Cardiac muscle cell (in vitro differentiated cells and primary cell): ENCODE measurements at regions not wholly inside any gene's neighbourhood (a gene's known extent, or its start where the extent isn't known, plus 50 kb on each side); places are given as distances from the start of the nearest gene placed in this dataset.

Source experiments
- DNase-seq, 2 donors: peaks; one replicate each; pipeline versions ENCODE4 v3.0.0 to v3.0.0-alpha.2; 2010 to 2017; ENCODE audit warnings: low read depth in 1 of 2, low spot score in 1 of 2
- H3K27ac ChIP-seq: fragments of 200-600 bp; sonication (generic); 2 replicates; pipeline ENCODE4 v1.5.1; 2016
- H3K27me3 ChIP-seq: fragments of 200-600 bp; sonication (generic); 2 replicates; pipeline ENCODE4 v1.6.0; 2016; ENCODE audit warnings: control low read depth
- H3K36me3 ChIP-seq: fragments of 200-600 bp; sonication (generic); 2 replicates; pipeline ENCODE4 v1.5.1; 2016; ENCODE audit warnings: control low read depth
- H3K4me1 ChIP-seq: fragments of 200-600 bp; sonication (generic); 2 replicates; pipeline ENCODE4 v1.8.1; 2017; ENCODE audit warnings: low read depth, mild to moderate bottlenecking, mixed run types
- H3K4me3 ChIP-seq: fragments of 200-600 bp; sonication (generic); 2 replicates; pipeline ENCODE4 v1.5.1; 2016; ENCODE audit warnings: mild to moderate bottlenecking
- H3K9me3 ChIP-seq: fragments of 200-600 bp; sonication (generic); 2 replicates; pipeline ENCODE4 v1.5.1; 2017; ENCODE audit warnings: low read depth, mild to moderate bottlenecking, control low read depth
- TF ChIP-seq, protein P1 (sequence below): IDR thresholded peaks from 2 replicates; pipeline ENCODE4 v1.5.1; 2012; ENCODE audit warnings: low read depth, mild to moderate bottlenecking, low read length

DNA sequence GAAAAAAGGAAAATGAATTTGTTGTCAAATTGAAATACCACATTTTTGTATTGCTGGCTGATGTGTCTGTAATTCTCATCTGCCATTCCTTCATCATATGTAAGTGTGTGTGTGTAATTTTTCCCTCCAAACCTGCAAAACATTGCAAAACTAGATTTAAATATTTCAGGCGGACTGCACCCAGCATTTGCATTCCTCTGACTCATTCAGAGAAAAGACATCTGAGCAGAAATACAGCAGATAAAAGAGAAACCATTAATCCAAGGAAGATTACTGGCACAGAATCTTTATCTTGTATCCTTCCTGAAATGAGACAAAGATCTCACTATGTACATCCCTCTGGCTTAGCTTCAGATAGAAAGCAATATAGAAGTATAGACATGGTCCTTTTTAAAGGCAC, 275.3 kb downstream of the TMEM38B start:
- Histone ChIP-seq H3K36me3 (no peaks in the 10 kb centered on the region), H3K27me3 (no peaks in the 10 kb centered on the region), H3K4me3 (no peak overlapping the region), H3K9me3 (no peaks in the 10 kb centered on the region), H3K27ac (no peak overlapping the region), H3K4me1 (no peaks in the 10 kb centered on the region)
- peak in 1 of 2 donors; percentile 3 for DNase-seq
- TF ChIP-seq, protein P1, sequence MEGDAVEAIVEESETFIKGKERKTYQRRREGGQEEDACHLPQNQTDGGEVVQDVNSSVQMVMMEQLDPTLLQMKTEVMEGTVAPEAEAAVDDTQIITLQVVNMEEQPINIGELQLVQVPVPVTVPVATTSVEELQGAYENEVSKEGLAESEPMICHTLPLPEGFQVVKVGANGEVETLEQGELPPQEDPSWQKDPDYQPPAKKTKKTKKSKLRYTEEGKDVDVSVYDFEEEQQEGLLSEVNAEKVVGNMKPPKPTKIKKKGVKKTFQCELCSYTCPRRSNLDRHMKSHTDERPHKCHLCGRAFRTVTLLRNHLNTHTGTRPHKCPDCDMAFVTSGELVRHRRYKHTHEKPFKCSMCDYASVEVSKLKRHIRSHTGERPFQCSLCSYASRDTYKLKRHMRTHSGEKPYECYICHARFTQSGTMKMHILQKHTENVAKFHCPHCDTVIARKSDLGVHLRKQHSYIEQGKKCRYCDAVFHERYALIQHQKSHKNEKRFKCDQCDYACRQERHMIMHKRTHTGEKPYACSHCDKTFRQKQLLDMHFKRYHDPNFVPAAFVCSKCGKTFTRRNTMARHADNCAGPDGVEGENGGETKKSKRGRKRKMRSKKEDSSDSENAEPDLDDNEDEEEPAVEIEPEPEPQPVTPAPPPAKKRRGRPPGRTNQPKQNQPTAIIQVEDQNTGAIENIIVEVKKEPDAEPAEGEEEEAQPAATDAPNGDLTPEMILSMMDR, result no peak

DNA sequence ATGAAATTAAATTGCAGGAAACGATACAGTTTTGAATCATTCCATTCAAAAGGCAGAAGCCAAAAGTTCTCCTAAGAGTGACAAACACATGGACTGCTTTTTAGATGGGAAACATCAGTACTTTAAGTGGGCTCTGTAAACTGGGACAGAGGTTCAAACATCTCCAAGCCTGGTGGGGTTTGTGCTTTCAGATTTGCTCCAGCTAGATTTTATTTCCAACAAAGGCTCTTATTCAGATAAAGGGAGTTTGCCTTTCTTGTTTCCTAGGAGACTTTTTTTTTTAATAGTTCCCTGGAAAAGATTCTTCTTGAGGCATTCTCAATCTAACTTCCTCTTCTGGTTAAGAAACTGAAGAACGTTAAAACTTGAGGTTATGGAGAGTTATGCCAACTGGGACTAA, 277.6 kb downstream of the TMEM38B start:
- Histone ChIP-seq H3K36me3 (no peaks in the 10 kb centered on the region), H3K27me3 (no peaks in the 10 kb centered on the region), H3K9me3 (no peaks in the 10 kb centered on the region), H3K27ac (no peak overlapping the region), H3K4me3 (no peak overlapping the region), H3K4me1 (peaks cover 6% of the 10 kb centered on the region)
- no peak for DNase-seq
- TF ChIP-seq, protein P1, result no peak

DNA sequence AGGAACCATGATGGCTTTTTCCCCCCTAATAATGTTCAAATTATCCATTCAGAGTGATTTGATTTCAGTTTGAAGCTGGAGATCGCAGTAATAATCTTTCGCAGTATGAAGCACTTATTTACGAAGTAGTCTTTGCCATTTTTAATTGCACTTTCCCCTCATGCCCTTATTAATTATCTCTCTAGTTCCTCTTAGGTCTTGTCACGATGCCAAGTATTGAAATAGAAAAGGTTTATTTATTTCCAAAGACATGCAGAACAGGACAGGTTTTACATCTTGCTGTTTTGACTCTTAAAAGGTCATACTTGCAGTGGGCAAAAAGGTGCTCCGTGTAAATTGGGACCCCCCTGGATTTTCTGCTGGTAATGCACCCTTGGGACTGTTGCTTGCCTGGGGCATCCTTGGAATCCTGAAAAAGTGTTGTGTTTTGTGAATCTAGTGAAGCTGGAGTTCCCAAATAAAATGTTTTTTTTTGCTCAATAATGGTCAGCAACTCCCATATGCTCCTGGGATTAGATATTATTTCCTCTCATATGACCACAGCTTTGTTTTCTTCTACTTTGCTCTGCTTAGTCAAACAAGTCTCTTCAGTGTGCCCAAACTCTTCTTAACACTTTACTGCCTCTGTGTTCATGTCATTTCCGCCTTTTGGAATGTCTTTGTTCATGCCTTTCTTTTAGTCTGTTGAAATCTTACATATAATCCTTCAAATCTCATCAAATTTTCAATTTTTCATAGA, 278.3 kb downstream of the TMEM38B start:
- DNase-seq, result no peak
- Histone ChIP-seq H3K4me1 (peaks cover 6% of the 10 kb centered on the region), H3K4me3 (no peak overlapping the region), H3K9me3 (no peaks in the 10 kb centered on the region), H3K27me3 (no peaks in the 10 kb centered on the region), H3K36me3 (no peaks in the 10 kb centered on the region), H3K27ac (no peak overlapping the region)
- TF ChIP-seq, protein P1, result no peak

DNA sequence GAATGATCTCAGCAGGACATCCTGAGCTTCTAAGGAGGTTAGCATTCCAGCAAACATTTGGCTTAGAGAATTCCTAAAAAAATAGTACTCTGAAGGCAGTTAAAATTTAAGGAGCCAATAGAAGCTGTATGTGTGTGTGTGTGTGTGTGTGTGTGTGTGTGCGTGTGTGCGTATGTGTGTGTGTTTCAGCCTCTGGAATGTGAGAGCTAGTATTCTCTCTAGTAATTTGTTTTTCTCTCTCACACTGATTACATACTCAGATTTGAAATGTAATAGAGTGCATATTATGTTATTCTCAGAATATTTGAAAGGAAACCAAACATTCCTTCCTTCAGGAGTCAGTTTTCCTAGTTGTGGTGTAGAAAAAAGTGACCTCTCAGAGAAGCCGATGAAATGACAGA, 279.6 kb downstream of the TMEM38B start:
- Histone ChIP-seq H3K27me3 (no peaks in the 10 kb centered on the region), H3K9me3 (no peaks in the 10 kb centered on the region), H3K4me1 (peaks cover 12% of the 10 kb centered on the region), H3K36me3 (no peaks in the 10 kb centered on the region), H3K4me3 (no peak overlapping the region), H3K27ac (no peak overlapping the region)
- DNase-seq, result peak in 1 of 2 donors; percentile 10
- TF ChIP-seq, protein P1, result no peak

DNA sequence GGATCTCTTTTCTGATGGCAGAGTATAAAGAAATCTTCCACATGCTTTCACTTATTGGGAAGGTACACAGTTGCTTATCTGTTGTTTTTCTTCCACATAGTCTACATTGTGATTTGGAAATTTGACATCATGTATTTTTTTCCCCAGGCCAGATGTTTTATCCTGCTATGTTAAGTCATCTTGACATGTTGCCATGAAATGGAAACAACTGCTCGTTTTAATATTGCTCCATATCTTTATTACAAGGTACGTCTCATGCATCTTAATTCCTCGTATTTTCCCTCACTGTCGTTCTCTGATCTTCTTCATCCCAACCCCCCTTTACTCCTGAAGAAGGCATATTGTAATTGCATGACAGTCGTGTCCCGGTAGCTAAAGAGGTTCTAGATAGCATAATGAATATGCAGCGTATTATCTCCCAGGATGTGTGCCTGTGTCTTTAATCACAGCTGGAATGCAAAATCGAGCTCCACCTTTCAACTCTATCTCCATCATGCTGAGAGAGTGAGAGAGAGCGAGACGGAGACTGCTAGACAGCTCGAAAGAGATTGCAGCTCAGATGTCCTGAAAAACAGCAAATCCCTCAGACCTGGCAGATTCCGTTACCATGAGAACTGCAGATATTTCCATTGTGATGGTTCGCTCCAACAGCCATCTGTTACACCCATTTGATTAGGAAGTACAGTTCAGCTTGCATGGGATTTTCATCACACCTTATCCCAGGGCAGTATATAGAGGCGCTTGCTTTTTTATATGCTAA, 281.7 kb downstream of the TMEM38B start:
- Histone ChIP-seq H3K4me1 (peaks cover 12% of the 10 kb centered on the region), H3K4me3 (no peak overlapping the region), H3K36me3 (no peaks in the 10 kb centered on the region), H3K9me3 (no peaks in the 10 kb centered on the region), H3K27ac (no peak overlapping the region), H3K27me3 (no peaks in the 10 kb centered on the region)
- peak in 1 of 2 donors; percentile 22 for DNase-seq
- TF ChIP-seq, protein P1, result no peak
